Testis (tissue), 2 donors: ENCODE measurements at regions not wholly inside any gene's neighbourhood (a gene's known extent, or its start where the extent isn't known, plus 50 kb on each side); places are given as distances from the start of the nearest gene placed in this dataset.

ENCODE experiments used
- POLR2A ChIP-seq: fragments of 450-650 bp; IDR thresholded peaks from one replicate; pipeline ENCODE4 v1.6.1; 2017; ENCODE audit warnings: antibody characterized with exemption, mild to moderate bottlenecking, moderate library complexity
- TF ChIP-seq, protein P1 (sequence below), 3 experiments: fragments of 450-650 bp in 2 of 3; fragments of 200-600 bp in 1 of 3; sonication (generic) in 1 of 3; IDR thresholded peaks; one replicate each; pipeline ENCODE4 v1.5.1; 2016 to 2019; ENCODE audit warnings: antibody characterized with exemption in 3 of 3, mild to moderate bottlenecking in 2 of 3, moderate library complexity in 1 of 3

DNA sequence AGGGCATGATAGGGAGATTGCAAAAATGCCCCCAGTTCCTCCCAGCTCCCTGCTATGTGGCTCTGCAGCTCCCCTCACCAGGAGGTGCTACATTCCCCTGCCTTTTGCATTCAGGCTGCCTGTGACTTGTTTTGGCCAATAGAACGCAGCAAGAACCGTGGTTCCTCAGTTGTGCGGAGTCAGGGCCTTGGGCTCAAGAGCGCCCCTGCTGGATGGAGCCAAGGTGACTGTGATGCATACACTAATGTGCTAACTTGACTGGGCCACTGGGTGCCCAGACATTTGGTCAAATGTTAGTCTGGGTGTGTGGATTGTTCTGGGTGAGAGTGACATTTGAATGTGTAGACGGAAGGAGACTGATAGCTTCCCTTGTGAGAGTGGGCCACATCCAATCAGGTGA, 123.3 kb upstream of the MVB12B start:
- TF ChIP-seq, protein P1, sequence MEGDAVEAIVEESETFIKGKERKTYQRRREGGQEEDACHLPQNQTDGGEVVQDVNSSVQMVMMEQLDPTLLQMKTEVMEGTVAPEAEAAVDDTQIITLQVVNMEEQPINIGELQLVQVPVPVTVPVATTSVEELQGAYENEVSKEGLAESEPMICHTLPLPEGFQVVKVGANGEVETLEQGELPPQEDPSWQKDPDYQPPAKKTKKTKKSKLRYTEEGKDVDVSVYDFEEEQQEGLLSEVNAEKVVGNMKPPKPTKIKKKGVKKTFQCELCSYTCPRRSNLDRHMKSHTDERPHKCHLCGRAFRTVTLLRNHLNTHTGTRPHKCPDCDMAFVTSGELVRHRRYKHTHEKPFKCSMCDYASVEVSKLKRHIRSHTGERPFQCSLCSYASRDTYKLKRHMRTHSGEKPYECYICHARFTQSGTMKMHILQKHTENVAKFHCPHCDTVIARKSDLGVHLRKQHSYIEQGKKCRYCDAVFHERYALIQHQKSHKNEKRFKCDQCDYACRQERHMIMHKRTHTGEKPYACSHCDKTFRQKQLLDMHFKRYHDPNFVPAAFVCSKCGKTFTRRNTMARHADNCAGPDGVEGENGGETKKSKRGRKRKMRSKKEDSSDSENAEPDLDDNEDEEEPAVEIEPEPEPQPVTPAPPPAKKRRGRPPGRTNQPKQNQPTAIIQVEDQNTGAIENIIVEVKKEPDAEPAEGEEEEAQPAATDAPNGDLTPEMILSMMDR (IDR thresholded peaks at IDR 0.05) = no peak
- TF ChIP-seq POLR2A = no peak
